GM18858 (cell line): ENCODE measurements at regions not wholly inside any gene's neighbourhood (a gene's known extent, or its start where the extent isn't known, plus 50 kb on each side); places are given as distances from the start of the nearest gene placed in this dataset.

Source experiments
- ATAC-seq: cut with Tn5 transposase; IDR thresholded peaks from one replicate; pipeline ENCODE4 v1.9.1; 2021; ENCODE audit not compliant: unreplicated experiment

- ATAC-seq = no peak
Observed at GRCh38 chr11:29317694-29318093, 699.1 kb downstream of the KCNA4 start.

- ATAC-seq = no peak
Observed at GRCh38 chr11:29315275-29315674, 701.6 kb downstream of the KCNA4 start.

GRCh38 chr11:29314211-29314610 is 702.6 kb downstream of the KCNA4 start:
- ATAC-seq = no peak

- no peak for ATAC-seq
Observed at GRCh38 chr11:29312812-29313211, 704.0 kb downstream of the KCNA4 start.

- ATAC-seq = no peak
Observed at GRCh38 chr11:29310725-29311342, 706.0 kb downstream of the KCNA4 start.

- no peak for ATAC-seq
Observed at GRCh38 chr11:29309992-29310391, 706.8 kb downstream of the KCNA4 start.

- ATAC-seq = no peak
Observed at GRCh38 chr11:29306527-29306926, 710.3 kb downstream of the KCNA4 start.

- ATAC-seq = no peak
Observed at GRCh38 chr11:29305456-29306232, 711.2 kb downstream of the KCNA4 start.

- no peak for ATAC-seq
Observed at GRCh38 chr11:29300420-29300819, 716.4 kb downstream of the KCNA4 start.

GRCh38 chr11:29296680-29297079 is 720.1 kb downstream of the KCNA4 start:
- ATAC-seq = no peak

- peak; percentile 96 for ATAC-seq
Observed at GRCh38 chr11:29293825-29294224, 723.0 kb downstream of the KCNA4 start.

- no peak for ATAC-seq
Observed at GRCh38 chr11:29282088-29282487, 734.7 kb downstream of the KCNA4 start.

GRCh38 chr11:29281271-29281777 is 735.5 kb downstream of the KCNA4 start:
- no peak for ATAC-seq

- ATAC-seq = peak; percentile 76
Observed at GRCh38 chr11:29280452-29280851, 736.4 kb downstream of the KCNA4 start.

GRCh38 chr11:29279716-29280115 is 737.1 kb downstream of the KCNA4 start:
- ATAC-seq = no peak

GRCh38 chr11:29272019-29272654 is 744.7 kb downstream of the KCNA4 start:
- ATAC-seq = no peak

GRCh38 chr11:29271616-29272015 is 745.2 kb downstream of the KCNA4 start:
- no peak for ATAC-seq

GRCh38 chr11:29268733-29269132 is 748.1 kb downstream of the KCNA4 start:
- ATAC-seq = no peak

GRCh38 chr11:29265792-29266191 is 751.0 kb downstream of the KCNA4 start:
- ATAC-seq = no peak

GRCh38 chr11:29265381-29265780 is 751.4 kb downstream of the KCNA4 start:
- no peak for ATAC-seq

GRCh38 chr11:29263971-29264682 is 752.7 kb downstream of the KCNA4 start:
- ATAC-seq = no peak
